Calu3 (cell line): ENCODE measurements at regions not wholly inside any gene's neighbourhood (a gene's known extent, or its start where the extent isn't known, plus 50 kb on each side); places are given as distances from the start of the nearest gene placed in this dataset.

Source experiments
- BruUV-seq: library from RNA; stranded (reverse); fragments of 400-500 nt; replicated peaks from 2 replicates; lab custom pipeline; 2021; lab: Mats Ljungman, UMichigan
- CTCF ChIA-PET: fragments of 300-600 bp; sonication (Branson Sonifier 250); formaldehyde crosslinking; loops from one replicate; lab custom pipeline; 2022; ENCODE audit warnings: antibody characterized with exemption; lab: Charles Lee
- DNase-seq: peaks from one replicate; pipeline ENCODE4 v3.0.0; 2022
- H3K27ac Mint-ChIP-seq: one replicate; pipeline ENCODE4 v1.8.0; 2022; ENCODE audit warnings: mixed read lengths; ENCODE audit not compliant: unreplicated experiment
- H3K27me3 Mint-ChIP-seq: one replicate; pipeline ENCODE4 v1.8.0; 2022; ENCODE audit warnings: mixed read lengths; ENCODE audit not compliant: unreplicated experiment
- H3K36me3 Mint-ChIP-seq: one replicate; pipeline ENCODE4 v1.8.0; 2022; ENCODE audit warnings: mild to moderate bottlenecking, moderate library complexity, mixed read lengths; ENCODE audit not compliant: insufficient read depth, unreplicated experiment
- H3K4me1 Mint-ChIP-seq: one replicate; pipeline ENCODE4 v1.8.0; 2022; ENCODE audit warnings: mild to moderate bottlenecking, low read depth, mixed read lengths; ENCODE audit not compliant: unreplicated experiment
- H3K4me3 Mint-ChIP-seq: one replicate; pipeline ENCODE4 v1.8.0; 2022; ENCODE audit warnings: mild to moderate bottlenecking, low read depth, moderate library complexity, mixed read lengths; ENCODE audit not compliant: unreplicated experiment
- H3K9me3 Mint-ChIP-seq: one replicate; pipeline ENCODE4 v1.8.0; 2022; ENCODE audit warnings: low read depth, mixed read lengths; ENCODE audit not compliant: unreplicated experiment
- intact Hi-C: fragments of 100-400 bp; cut with micrococcal nuclease; formaldehyde crosslinking; loops from one replicate; pipeline ENCODE4 v1.10.0; 2022; ENCODE audit not compliant: unreplicated experiment
- TF ChIP-seq, protein P1 (sequence below): fragments of 200-600 bp; IDR thresholded peaks from one replicate; pipeline ENCODE4 v1.8.0; 2022; ENCODE audit warnings: antibody characterized with exemption; ENCODE audit not compliant: unreplicated experiment

DNA sequence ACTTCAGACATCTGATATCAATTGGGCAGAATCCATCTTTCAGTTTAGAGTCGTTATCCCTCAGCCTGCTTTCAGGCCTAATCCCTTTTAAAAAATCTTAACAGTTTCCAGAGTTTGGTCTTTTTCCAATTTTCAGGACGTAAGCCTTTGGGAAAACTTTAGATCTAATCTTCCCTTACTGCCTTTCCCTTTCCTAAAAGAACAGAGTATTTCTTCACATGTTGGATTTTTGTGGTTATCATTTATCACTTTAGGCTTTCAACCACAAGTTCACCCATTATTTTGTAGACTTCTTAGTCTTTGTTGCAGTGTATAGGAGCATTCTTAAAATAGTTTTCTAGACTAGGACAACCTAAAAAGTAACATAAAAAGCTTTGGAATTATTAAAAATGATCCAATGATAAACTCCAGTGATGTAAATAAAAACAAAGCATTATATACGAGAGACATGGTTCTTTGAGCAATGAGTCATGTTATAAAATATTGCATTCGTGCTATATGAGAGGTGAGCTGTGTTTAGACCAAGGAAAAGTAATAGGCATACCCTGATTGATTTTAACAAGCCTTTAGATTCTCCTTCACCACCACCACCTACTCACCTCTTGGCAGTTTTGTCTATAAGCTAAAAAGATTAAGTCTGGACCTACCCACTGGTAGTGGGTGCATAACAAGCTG is 90.4 kb upstream of the MCHR2 start:
- DNase-seq, result no peak
- CTCF ChIA-PET, result no interaction called here
- Mint-ChIP-seq H3K4me1 (peaks cover 6% of the 10 kb centered on the region), H3K36me3 (peaks cover 9% of the 10 kb centered on the region), H3K27me3 (no peaks in the 10 kb centered on the region), H3K4me3 (no peak overlapping the region), H3K27ac (no peak overlapping the region), H3K9me3 (no peaks in the 10 kb centered on the region)
- intact Hi-C loops, result loop anchor here (1.0 kb wide), 1 partner anchor 20 kb away; no protein-coding TSS in a partner anchor
- no TSS peak for BruUV-seq
- TF ChIP-seq, protein P1, sequence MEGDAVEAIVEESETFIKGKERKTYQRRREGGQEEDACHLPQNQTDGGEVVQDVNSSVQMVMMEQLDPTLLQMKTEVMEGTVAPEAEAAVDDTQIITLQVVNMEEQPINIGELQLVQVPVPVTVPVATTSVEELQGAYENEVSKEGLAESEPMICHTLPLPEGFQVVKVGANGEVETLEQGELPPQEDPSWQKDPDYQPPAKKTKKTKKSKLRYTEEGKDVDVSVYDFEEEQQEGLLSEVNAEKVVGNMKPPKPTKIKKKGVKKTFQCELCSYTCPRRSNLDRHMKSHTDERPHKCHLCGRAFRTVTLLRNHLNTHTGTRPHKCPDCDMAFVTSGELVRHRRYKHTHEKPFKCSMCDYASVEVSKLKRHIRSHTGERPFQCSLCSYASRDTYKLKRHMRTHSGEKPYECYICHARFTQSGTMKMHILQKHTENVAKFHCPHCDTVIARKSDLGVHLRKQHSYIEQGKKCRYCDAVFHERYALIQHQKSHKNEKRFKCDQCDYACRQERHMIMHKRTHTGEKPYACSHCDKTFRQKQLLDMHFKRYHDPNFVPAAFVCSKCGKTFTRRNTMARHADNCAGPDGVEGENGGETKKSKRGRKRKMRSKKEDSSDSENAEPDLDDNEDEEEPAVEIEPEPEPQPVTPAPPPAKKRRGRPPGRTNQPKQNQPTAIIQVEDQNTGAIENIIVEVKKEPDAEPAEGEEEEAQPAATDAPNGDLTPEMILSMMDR, result no peak

DNA sequence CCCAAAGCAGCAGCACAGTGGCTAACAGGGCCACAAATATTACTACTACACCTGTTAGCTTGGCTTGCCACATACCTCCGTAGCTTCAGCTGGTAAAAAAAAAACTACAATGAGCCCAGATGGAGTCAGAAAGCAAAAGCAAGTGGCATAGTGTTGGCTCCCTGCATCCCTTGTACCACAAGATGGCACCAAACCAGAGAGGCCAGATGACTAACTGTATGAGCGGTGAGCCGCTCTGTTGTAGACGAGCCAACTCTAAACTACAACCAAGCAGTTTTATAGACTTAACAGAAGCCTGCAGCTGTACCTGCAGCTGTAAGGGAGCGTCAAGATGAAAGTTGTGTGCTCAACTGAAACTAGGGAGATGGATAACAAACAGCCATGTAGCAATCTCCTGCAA is 84.5 kb upstream of the MCHR2 start:
- H3K27ac Mint-ChIP-seq, result no peak overlapping the region
- H3K4me1 Mint-ChIP-seq, result peaks cover 9% of the 10 kb centered on the region
- no peaks in the 10 kb centered on the region for H3K27me3 Mint-ChIP-seq
- H3K4me3 Mint-ChIP-seq, result no peak overlapping the region
- no TSS peak for BruUV-seq
- CTCF ChIA-PET, result interaction anchor here (0.5 to 1.0 kb wide), 3 partner anchors 9 to 650 kb away, joined by 3 to 4 read pairs (median 3); no protein-coding TSS in a partner anchor
- intact Hi-C loops, result loop anchor here (1.0 kb wide), 1 partner anchor 76 kb away; no protein-coding TSS in a partner anchor
- no peaks in the 10 kb centered on the region for H3K9me3 Mint-ChIP-seq
- peak; percentile 55 for DNase-seq
- H3K36me3 Mint-ChIP-seq, result no peaks in the 10 kb centered on the region
- TF ChIP-seq, protein P1, result peak; percentile 38

DNA sequence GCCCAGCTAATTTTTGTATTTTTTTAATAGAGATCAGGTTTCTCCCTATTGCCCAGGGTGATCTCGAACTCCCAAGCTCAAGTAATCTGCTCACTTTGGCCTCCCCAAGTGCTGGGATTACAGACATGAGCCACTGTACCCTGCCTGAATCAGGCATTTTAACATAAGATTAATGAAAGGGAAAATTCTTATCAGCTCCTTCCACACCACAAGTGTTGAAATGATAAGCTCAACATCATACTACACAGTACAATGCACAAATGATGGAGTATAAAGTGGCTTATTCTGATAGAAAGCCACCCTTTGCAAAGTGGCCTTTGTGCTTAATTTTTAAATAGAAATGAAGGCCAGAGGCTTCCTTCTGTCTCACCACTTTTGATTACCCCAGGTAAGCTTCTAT is 71.3 kb upstream of the MCHR2 start:
- no peaks in the 10 kb centered on the region for H3K27me3 Mint-ChIP-seq
- no peak for DNase-seq
- no peak overlapping the region for H3K27ac Mint-ChIP-seq
- TF ChIP-seq, protein P1, result no peak
- BruUV-seq, result no TSS peak
- CTCF ChIA-PET, result no interaction called here
- no peaks in the 10 kb centered on the region for H3K36me3 Mint-ChIP-seq
- H3K4me1 Mint-ChIP-seq, result no peaks in the 10 kb centered on the region
- H3K4me3 Mint-ChIP-seq, result no peak overlapping the region
- intact Hi-C loops, result no loop called here
- H3K9me3 Mint-ChIP-seq, result peaks cover 9% of the 10 kb centered on the region

DNA sequence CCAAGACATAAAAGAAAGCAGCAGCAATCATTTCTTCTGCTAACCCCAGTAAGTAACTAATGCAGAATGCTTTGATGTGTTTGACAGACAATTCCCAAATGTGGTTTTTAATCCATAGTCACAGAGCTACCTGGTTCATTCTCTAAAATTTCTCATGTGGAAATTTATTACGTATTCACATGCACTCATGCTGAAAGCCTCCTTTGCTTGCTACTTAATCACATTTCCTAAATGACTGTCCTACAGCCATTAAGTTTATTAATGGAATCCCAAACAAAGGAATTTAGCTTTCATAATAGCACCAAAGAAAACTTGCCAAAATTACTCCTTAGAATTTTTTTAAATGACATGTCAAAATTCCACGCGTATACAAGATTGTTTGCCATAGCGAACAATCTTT is 68.6 kb upstream of the MCHR2 start:
- no peaks in the 10 kb centered on the region for H3K27me3 Mint-ChIP-seq
- TF ChIP-seq, protein P1, result no peak
- intact Hi-C loops, result no loop called here

More for the DNA sequence above, 68.6 kb upstream of the MCHR2 start:
- Mint-ChIP-seq H3K4me1 (peaks cover 5% of the 10 kb centered on the region), H3K9me3 (peaks cover 3% of the 10 kb centered on the region), H3K27ac (no peak overlapping the region), H3K4me3 (no peak overlapping the region), H3K36me3 (no peaks in the 10 kb centered on the region)
- no TSS peak for BruUV-seq
- DNase-seq, result no peak
- CTCF ChIA-PET, result no interaction called here
